AG09319 (cell line): ENCODE measurements at regions not wholly inside any gene's neighbourhood (a gene's known extent, or its start where the extent isn't known, plus 50 kb on each side); places are given as distances from the start of the nearest gene placed in this dataset.
A peak's percentile ranks its signal among the peaks of the same experiment; 100 is the strongest.

Experiments
- DNase-seq: peaks from one replicate; pipeline ENCODE4 v3.0.0-alpha.2; 2010; ENCODE audit warnings: low read depth; ENCODE audit errors: extremely low read depth
- TF ChIP-seq, protein P1 (sequence below): IDR thresholded peaks from 2 replicates; pipeline ENCODE4 v1.5.1; 2011; ENCODE audit warnings: low read depth, mild to moderate bottlenecking, inconsistent platforms, low read length, moderate library complexity

DNA sequence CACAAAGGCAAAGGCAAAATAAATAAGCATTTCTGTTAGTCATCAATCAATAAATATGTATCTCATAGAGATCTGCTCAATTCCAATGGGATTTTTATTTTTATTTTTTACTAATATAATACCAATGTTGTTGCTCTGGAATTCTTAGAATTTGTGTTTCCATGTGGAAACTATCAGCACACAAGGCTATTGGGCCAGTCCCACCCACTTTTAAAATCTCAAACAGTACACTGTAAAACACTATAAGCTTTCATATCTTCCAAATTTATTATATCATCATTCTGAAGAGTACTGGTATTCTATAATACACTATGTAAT, 563.8 kb upstream of the MARCKS start:
- TF ChIP-seq, protein P1, sequence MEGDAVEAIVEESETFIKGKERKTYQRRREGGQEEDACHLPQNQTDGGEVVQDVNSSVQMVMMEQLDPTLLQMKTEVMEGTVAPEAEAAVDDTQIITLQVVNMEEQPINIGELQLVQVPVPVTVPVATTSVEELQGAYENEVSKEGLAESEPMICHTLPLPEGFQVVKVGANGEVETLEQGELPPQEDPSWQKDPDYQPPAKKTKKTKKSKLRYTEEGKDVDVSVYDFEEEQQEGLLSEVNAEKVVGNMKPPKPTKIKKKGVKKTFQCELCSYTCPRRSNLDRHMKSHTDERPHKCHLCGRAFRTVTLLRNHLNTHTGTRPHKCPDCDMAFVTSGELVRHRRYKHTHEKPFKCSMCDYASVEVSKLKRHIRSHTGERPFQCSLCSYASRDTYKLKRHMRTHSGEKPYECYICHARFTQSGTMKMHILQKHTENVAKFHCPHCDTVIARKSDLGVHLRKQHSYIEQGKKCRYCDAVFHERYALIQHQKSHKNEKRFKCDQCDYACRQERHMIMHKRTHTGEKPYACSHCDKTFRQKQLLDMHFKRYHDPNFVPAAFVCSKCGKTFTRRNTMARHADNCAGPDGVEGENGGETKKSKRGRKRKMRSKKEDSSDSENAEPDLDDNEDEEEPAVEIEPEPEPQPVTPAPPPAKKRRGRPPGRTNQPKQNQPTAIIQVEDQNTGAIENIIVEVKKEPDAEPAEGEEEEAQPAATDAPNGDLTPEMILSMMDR: no peak
- DNase-seq: no peak

DNA sequence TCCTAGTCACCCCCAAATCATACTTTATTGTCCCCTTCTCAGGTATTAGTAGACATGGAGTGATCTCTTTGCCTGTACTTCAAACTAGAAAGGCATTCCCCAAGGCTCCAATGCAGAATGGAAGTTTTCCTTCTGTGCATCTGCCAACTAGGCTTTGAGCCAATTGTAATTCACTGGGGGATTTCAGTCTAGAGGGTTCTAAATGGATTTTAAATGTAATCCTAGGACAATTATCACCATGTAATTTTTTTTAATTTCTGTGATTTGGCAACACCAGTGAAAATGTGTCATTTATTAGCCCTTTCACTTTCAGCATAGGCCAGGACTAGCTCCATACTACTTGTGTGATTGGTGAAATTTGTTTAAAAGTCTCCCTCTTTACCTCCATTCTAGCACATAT, 557.6 kb upstream of the MARCKS start:
- TF ChIP-seq, protein P1: no peak
- DNase-seq: no peak

DNA sequence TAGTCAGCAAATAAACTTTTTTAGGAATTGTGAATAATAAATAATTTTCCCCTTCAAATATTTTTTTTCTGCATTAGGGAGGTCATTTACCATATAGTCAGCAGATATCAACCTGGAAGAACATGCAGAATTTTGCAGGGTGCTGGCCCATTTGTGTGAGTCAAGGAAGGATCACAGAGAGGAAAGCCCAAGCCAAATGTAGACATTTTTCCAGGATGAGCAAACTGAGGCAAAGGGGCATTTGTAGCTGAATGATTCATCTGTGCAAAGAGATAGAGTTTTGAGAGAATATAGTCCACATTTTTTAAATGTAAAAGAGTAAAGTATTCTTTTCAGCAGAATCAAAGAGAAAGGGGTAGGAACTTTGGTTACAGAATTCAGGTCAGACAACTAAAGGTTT, 555.5 kb upstream of the MARCKS start:
- no peak for DNase-seq
- TF ChIP-seq, protein P1: no peak

DNA sequence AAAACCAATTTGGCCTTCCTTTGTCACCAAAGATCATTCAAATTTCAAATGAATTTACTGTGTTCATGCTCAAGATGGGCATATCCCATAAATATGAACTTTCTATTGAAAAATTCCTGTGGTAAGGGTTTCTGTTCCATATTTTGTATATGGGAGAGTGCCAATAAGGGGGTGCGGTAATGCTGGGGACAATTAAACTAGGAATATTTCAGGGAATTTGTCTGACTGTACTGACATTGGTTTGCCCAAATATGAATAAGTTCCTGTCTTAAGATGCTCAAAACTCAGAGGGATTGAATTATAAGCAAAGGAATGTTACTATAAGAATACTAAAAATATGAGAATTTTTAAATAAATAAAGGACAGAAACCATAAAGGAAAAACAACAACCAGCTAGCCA, 553.0 kb upstream of the MARCKS start:
- TF ChIP-seq, protein P1: no peak
- DNase-seq: no peak

DNA sequence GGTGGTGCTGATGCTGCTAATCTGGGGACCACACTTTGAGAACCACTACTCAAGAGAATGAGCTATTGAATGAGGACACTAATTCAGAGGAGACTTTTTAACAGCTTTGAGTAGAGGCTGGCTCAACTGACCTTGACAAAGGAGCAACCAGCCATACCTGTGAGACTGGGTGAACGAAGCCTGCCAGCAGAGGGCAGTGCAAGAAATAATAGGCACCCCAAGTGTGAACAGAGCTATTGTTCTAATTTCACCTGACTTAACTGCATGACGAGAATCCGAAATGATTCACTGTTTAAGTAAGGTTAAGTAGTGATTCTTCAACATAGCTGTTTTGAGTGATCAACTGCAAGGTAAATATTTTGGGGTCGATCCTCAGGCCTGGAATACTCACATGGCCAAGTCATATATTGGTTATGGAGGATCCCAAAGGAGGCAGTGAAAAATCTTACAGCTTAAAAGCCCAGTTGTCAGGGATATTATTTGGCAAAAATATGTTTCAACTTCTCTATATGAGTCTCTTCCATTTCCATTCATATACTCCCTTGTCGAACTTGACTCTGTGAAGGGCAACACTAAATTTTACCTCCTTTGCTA, 550.5 kb upstream of the MARCKS start:
- TF ChIP-seq, protein P1: peak; percentile 9
- no peak for DNase-seq

DNA sequence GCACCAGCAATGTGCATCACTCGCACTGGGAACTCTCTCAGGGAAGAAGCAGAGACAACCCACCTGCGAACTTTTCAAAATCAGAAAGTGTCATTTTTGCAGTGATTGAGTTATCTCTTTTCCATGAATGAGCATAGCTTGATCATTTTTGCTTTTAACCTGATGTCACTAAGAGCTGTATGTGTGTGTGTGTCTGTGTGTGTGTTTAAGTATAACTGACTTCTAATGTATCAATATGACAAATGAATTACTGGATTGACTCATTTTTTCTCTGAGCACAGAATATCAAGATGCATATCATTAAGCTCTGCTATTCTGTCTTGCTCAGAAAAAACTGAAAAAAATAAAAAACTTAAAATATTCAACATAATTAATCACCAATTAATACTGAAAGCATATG, 548.9 kb upstream of the MARCKS start:
- no peak for DNase-seq

DNA sequence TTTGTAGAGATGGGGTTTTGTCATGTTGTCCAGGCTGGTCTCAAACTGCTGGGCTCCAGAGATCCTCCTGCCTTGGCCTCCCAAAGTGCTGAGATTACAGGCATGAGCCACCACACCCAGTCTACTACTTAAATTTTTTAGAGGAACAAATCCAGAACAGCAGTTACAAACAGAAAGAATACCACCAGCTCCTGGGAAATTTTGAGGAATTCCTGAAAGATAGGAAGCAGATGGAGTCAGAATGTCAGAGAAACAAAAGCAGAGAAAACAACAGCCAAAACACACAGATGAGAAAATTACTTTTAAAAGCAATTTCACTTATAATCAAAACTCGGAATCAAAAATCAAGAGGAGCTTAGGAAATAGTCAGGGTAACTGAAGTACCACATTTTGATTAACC, 543.3 kb upstream of the MARCKS start:
- DNase-seq: no peak
- TF ChIP-seq, protein P1: no peak

More for the DNA sequence above, 548.9 kb upstream of the MARCKS start:
- TF ChIP-seq, protein P1: no peak
